CD4-positive, alpha-beta T cell (primary cell): ENCODE measurements at regions not wholly inside any gene's neighbourhood (a gene's known extent, or its start where the extent isn't known, plus 50 kb on each side); places are given as distances from the start of the nearest gene placed in this dataset.

Source experiments
- ATAC-seq: fragments of 200-7000 bp; cut with Tn5 transposase; one replicate; pipeline ENCODE4 v1.10.0; 2022; ENCODE audit warnings: mild to moderate bottlenecking; ENCODE audit not compliant: poor library complexity
- CTCF ChIA-PET: fragments of 350-600 bp; sonication (Branson Sonifier 250); formaldehyde crosslinking; loops from one replicate; lab custom pipeline; 2021; ENCODE audit warnings: antibody characterized with exemption, inconsistent platforms; lab: Charles Lee
- POLR2A ChIA-PET: fragments of 350-600 bp; sonication (Branson Sonifier 250); formaldehyde crosslinking; loops from one replicate; lab custom pipeline; 2021; ENCODE audit warnings: antibody characterized with exemption, inconsistent platforms; lab: Charles Lee
- DNase-seq, 14 experiments: peaks; one replicate each; pipeline ENCODE4 v3.0.0-alpha.2; 2013 to 2020; ENCODE audit warnings: mixed read lengths in 2 of 14
- H3K27ac ChIP-seq, 2 donors: one replicate each; pipeline versions ENCODE4 v1.5.1 to v1.7.0; 2013; ENCODE audit warnings: low read length in 2 of 2, low read depth in 1 of 2, mild to moderate bottlenecking in 1 of 2
- H3K27me3 ChIP-seq, 2 experiments: 1 replicate in 1 of 2; 2 replicates in 1 of 2; pipeline versions ENCODE4 v1.6.1 to v1.7.0; 2013; ENCODE audit warnings: low read length in 2 of 2, control low read depth in 1 of 2, mild to moderate bottlenecking in 1 of 2, moderate library complexity in 1 of 2; ENCODE audit not compliant: insufficient read depth in 2 of 2, control insufficient read depth in 1 of 2
- H3K36me3 ChIP-seq: one replicate; pipeline ENCODE4 v1.6.1; 2013; ENCODE audit warnings: low read length, control low read depth; ENCODE audit not compliant: insufficient read depth
- H3K4me1 ChIP-seq: one replicate; pipeline ENCODE4 v1.6.1; 2013; ENCODE audit warnings: low read length, control low read depth; ENCODE audit not compliant: insufficient read depth
- H3K4me3 ChIP-seq: one replicate; pipeline ENCODE4 v1.5.1; 2013; ENCODE audit warnings: mild to moderate bottlenecking, low read length, moderate library complexity
- H3K9me3 ChIP-seq, 2 experiments: 1 replicate in 1 of 2; 2 replicates in 1 of 2; pipeline versions ENCODE4 v1.6.1 to v1.7.0; 2013; ENCODE audit warnings: low read length in 2 of 2, mild to moderate bottlenecking in 2 of 2, control low read depth in 1 of 2, moderate library complexity in 1 of 2; ENCODE audit not compliant: control insufficient read depth in 1 of 2, insufficient read depth in 1 of 2
- H3K27ac Mint-ChIP-seq: one replicate; pipeline ENCODE4 v1.8.0; 2020; ENCODE audit warnings: mixed read lengths
- H3K27me3 Mint-ChIP-seq: one replicate; pipeline ENCODE4 v1.8.0; 2021; ENCODE audit warnings: mixed read lengths
- H3K36me3 Mint-ChIP-seq: one replicate; pipeline ENCODE4 v1.8.0; 2021; ENCODE audit warnings: low read depth, mixed read lengths
- H3K4me1 Mint-ChIP-seq: one replicate; pipeline ENCODE4 v1.8.0; 2021; ENCODE audit warnings: low read depth, mixed read lengths
- H3K4me3 Mint-ChIP-seq: one replicate; pipeline ENCODE4 v1.8.0; 2020; ENCODE audit warnings: mild to moderate bottlenecking, mixed read lengths
- H3K9me3 Mint-ChIP-seq: one replicate; pipeline ENCODE4 v1.8.0; 2020; ENCODE audit warnings: mixed read lengths
- intact Hi-C, 2 experiments: fragments of 100-400 bp; cut with DNase I in 1 of 2; cut with micrococcal nuclease in 1 of 2; formaldehyde crosslinking; loops; one replicate each; pipeline versions ENCODE4 v1.15.1 to v1.9.0; 2023 to 2025; cut with DNase I, micrococcal nuclease
- TF ChIP-seq, protein P1 (sequence below): fragments of 200-600 bp; IDR thresholded peaks from one replicate; pipeline ENCODE4 v1.8.0; 2022; ENCODE audit warnings: antibody characterized with exemption, mild to moderate bottlenecking

DNA sequence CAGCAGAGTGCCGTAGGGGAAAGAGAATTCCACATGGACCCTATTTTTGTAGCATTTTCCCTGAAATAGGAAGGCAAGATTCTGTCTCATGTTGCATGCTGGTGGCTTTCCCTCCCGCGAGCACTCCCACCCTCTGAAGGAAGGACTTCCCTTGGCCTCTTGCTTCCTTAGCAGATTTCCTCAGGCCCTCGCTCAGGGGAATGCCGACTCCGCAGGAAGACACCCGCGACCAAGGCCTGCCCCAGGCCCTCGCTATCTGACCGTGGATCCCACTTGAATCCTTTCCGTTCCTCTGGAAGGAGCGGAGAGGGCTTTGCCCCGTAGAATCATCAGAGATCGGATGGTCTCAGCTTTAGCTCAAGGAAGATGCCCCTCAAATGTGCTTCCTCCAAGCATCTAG lies 179.4 kb upstream of the FOXF1 start:
- TF ChIP-seq, protein P1, sequence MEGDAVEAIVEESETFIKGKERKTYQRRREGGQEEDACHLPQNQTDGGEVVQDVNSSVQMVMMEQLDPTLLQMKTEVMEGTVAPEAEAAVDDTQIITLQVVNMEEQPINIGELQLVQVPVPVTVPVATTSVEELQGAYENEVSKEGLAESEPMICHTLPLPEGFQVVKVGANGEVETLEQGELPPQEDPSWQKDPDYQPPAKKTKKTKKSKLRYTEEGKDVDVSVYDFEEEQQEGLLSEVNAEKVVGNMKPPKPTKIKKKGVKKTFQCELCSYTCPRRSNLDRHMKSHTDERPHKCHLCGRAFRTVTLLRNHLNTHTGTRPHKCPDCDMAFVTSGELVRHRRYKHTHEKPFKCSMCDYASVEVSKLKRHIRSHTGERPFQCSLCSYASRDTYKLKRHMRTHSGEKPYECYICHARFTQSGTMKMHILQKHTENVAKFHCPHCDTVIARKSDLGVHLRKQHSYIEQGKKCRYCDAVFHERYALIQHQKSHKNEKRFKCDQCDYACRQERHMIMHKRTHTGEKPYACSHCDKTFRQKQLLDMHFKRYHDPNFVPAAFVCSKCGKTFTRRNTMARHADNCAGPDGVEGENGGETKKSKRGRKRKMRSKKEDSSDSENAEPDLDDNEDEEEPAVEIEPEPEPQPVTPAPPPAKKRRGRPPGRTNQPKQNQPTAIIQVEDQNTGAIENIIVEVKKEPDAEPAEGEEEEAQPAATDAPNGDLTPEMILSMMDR, result no peak
- no peaks in the 10 kb centered on the region for H3K36me3 ChIP-seq
- no peaks in the 10 kb centered on the region for H3K4me1 ChIP-seq
- H3K36me3 Mint-ChIP-seq, result no peaks in the 10 kb centered on the region
- no peaks in the 10 kb centered on the region for H3K4me1 Mint-ChIP-seq
- H3K9me3 Mint-ChIP-seq, result peaks cover under 1% of the 10 kb centered on the region
- H3K27me3 Mint-ChIP-seq, result peaks cover 64% of the 10 kb centered on the region
- no peak overlapping the region for H3K27ac ChIP-seq
- H3K27ac Mint-ChIP-seq, result no peak overlapping the region
- H3K4me3 ChIP-seq, result no peak overlapping the region
- no peak overlapping the region for H3K4me3 Mint-ChIP-seq
- POLR2A ChIA-PET, result no interaction called here
- H3K9me3 ChIP-seq, result peaks cover 0 to 16% of the 10 kb centered on the region in 2 experiments
- peak in 1 of 14 experiments; percentile 12 for DNase-seq
- peaks cover 6 to 17% of the 10 kb centered on the region in 2 experiments for H3K27me3 ChIP-seq
- intact Hi-C loops, result no loop called here
- CTCF ChIA-PET, result no interaction called here
- no peak for ATAC-seq

DNA sequence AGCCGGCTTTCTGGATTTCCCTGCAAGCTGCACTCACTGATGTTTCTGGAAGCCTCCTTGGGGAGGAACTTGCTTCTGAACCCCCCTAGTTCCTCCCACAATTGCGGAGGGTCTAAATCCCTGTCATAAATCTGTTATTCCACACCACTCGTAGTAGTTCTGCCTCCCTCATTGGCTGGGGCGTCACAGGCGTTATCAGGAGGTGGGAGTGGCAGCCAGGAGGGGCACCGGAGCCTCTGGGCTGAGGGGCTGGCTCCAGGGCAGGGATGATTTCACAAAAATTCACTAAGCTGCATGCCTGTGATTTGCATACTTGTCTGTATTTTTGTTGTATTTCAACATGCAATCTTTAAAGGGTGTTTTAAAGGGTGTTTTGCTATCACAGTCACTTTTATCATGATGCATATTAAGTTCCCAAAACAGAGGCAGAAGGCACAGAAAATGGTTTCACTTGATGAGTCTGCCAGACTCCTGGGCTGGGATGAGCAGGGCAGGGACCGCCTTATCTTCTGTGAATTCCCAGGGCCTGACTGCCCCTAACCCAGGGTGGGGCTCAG lies 176.2 kb upstream of the FOXF1 start:
- Histone ChIP-seq H3K4me3 (no peak overlapping the region), H3K27ac (no peak overlapping the region), H3K36me3 (no peaks in the 10 kb centered on the region), H3K4me1 (no peaks in the 10 kb centered on the region), H3K27me3 (peaks cover 6 to 12% of the 10 kb centered on the region in 2 experiments), H3K9me3 (peaks cover 0 to 22% of the 10 kb centered on the region in 2 experiments)
- Mint-ChIP-seq H3K4me1 (no peaks in the 10 kb centered on the region), H3K4me3 (no peak overlapping the region), H3K27ac (no peak overlapping the region), H3K36me3 (no peaks in the 10 kb centered on the region), H3K9me3 (no peaks in the 10 kb centered on the region), H3K27me3 (peaks cover 60% of the 10 kb centered on the region)
- TF ChIP-seq, protein P1, result no peak
- CTCF ChIA-PET, result no interaction called here
- DNase-seq, result no peak
- POLR2A ChIA-PET, result no interaction called here
- no peak for ATAC-seq
- intact Hi-C loops, result no loop called here

DNA sequence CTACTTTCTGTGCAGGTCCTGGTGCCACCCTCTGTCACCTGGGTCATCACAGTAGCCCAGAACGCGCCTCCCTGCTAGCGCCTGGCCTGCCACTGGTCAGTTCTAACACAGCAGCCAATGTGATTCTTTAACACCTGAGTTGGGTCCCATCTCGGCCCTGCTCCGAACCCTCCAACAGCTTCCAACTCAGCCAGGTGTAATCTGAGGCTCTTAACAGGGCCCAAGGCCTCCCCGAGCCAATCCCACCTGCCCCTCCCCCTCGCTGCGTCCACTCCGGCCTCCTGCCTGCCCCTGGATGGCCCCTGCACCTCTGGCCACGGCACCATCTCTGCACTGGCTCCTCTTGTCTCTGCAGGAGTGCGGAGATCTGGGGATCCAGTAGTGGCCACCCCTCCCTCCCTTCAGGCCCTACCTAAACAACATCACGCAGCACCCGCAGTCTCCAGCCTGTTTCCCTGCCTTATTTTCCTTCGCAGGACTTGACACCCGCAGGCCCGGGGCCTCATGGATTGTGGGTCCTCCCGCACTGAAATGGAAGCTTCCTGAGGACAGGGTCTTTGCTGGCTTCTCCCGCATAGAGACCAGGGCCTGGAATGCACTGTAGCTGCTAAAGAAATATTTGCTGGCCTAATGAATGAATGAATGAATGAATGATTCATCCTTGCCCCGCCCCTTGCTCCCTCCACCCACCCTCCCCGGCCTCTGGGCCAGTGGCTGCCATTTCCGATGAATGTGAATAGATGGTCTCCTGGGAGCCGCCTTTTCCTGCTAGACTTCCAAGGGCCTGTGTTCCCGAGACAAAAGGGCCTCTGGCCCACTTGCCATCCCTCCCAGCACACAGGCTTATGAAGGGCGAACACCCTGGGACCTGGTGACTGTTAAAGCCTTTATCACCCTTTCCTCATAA lies 174.8 kb upstream of the FOXF1 start:
- intact Hi-C loops, result no loop called here
- TF ChIP-seq, protein P1, result no peak
- H3K27me3 ChIP-seq, result peaks cover 6 to 12% of the 10 kb centered on the region in 2 experiments
- peaks cover 0 to 30% of the 10 kb centered on the region in 2 experiments for H3K9me3 ChIP-seq
- H3K9me3 Mint-ChIP-seq, result no peaks in the 10 kb centered on the region
- ATAC-seq, result no peak
- POLR2A ChIA-PET, result no interaction called here
- no peak for DNase-seq
- no peaks in the 10 kb centered on the region for H3K4me1 ChIP-seq
- H3K4me3 ChIP-seq, result no peak overlapping the region
- H3K4me1 Mint-ChIP-seq, result no peaks in the 10 kb centered on the region
- H3K36me3 ChIP-seq, result no peaks in the 10 kb centered on the region
- H3K27me3 Mint-ChIP-seq, result peaks cover 63% of the 10 kb centered on the region
- H3K36me3 Mint-ChIP-seq, result no peaks in the 10 kb centered on the region
- H3K4me3 Mint-ChIP-seq, result no peak overlapping the region
- CTCF ChIA-PET, result no interaction called here
- no peak overlapping the region for H3K27ac Mint-ChIP-seq
- H3K27ac ChIP-seq, result no peak overlapping the region
